Suprapubic skin (tissue), 4 donors: ENCODE measurements at regions not wholly inside any gene's neighbourhood (a gene's known extent, or its start where the extent isn't known, plus 50 kb on each side); places are given as distances from the start of the nearest gene placed in this dataset.

Experiments used
- DNase-seq, 2 donors: peaks; one replicate each; pipeline ENCODE4 v3.0.0-alpha.2; 2019; ENCODE audit warnings: low spot score in 2 of 2
- H3K27ac ChIP-seq: fragments of 200-600 bp; sonication (generic); one replicate; pipeline ENCODE4 v1.5.1; 2019
- H3K27me3 ChIP-seq: fragments of 200-600 bp; sonication (generic); one replicate; pipeline ENCODE4 v1.5.1; 2019
- H3K36me3 ChIP-seq: fragments of 200-600 bp; sonication (generic); one replicate; pipeline ENCODE4 v1.5.1; 2019
- H3K4me1 ChIP-seq: fragments of 200-600 bp; sonication (generic); one replicate; pipeline ENCODE4 v1.5.1; 2019
- H3K4me3 ChIP-seq: fragments of 200-600 bp; sonication (generic); one replicate; pipeline ENCODE4 v1.5.1; 2019; ENCODE audit warnings: mild to moderate bottlenecking
- H3K9me3 ChIP-seq: fragments of 200-600 bp; sonication (generic); one replicate; pipeline ENCODE4 v1.5.1; 2019
- EP300 ChIP-seq: sonication (generic); formaldehyde crosslinking; IDR thresholded peaks from one replicate; pipeline ENCODE4 v1.6.1; 2017; ENCODE audit warnings: antibody characterized with exemption
- POLR2A ChIP-seq, 2 donors: fragments of 450-650 bp; IDR thresholded peaks; one replicate each; pipeline ENCODE4 v1.6.1; 2017; ENCODE audit warnings: antibody characterized with exemption in 2 of 2, mild to moderate bottlenecking in 2 of 2, moderate library complexity in 2 of 2
- POLR2AphosphoS5 ChIP-seq, 3 donors: sonication (generic); formaldehyde crosslinking; IDR thresholded peaks; one replicate each; pipeline ENCODE4 v1.6.1; 2017; ENCODE audit warnings: antibody characterized with exemption in 3 of 3
- WGBS: methylation state at CpG from one replicate; pipeline ENCODE4 v1.1.5; 2018; 5-methylcytosine and 5-hydroxymethylcytosine counted together
- TF ChIP-seq, protein P1 (sequence below), 2 donors: fragments of 200-600 bp in 1 of 2; fragments of 450-650 bp in 1 of 2; sonication (generic) in 1 of 2; IDR thresholded peaks; one replicate each; pipeline ENCODE4 v1.5.1; 2016 to 2019; ENCODE audit warnings: antibody characterized with exemption in 2 of 2, mild to moderate bottlenecking in 1 of 2, moderate library complexity in 1 of 2

- WGBS = 72% methylated on average over 3 of the region's 3 CpGs
- no peaks in the 10 kb centered on the region for H3K36me3 ChIP-seq
- TF ChIP-seq EP300 (no peak), POLR2AphosphoS5 (IDR thresholded peaks at IDR 0.05) (no peak), POLR2A (IDR thresholded peaks at IDR 0.05) (no peak)
- TF ChIP-seq, protein P1, sequence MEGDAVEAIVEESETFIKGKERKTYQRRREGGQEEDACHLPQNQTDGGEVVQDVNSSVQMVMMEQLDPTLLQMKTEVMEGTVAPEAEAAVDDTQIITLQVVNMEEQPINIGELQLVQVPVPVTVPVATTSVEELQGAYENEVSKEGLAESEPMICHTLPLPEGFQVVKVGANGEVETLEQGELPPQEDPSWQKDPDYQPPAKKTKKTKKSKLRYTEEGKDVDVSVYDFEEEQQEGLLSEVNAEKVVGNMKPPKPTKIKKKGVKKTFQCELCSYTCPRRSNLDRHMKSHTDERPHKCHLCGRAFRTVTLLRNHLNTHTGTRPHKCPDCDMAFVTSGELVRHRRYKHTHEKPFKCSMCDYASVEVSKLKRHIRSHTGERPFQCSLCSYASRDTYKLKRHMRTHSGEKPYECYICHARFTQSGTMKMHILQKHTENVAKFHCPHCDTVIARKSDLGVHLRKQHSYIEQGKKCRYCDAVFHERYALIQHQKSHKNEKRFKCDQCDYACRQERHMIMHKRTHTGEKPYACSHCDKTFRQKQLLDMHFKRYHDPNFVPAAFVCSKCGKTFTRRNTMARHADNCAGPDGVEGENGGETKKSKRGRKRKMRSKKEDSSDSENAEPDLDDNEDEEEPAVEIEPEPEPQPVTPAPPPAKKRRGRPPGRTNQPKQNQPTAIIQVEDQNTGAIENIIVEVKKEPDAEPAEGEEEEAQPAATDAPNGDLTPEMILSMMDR (IDR thresholded peaks at IDR 0.05) = no peak
- H3K4me3 ChIP-seq = no peak overlapping the region
- H3K4me1 ChIP-seq = no peaks in the 10 kb centered on the region
- H3K27ac ChIP-seq = no peak overlapping the region
- no peaks in the 10 kb centered on the region for H3K27me3 ChIP-seq
- DNase-seq = no peak
- no peaks in the 10 kb centered on the region for H3K9me3 ChIP-seq
Observed at GRCh38 chr17:11081342-11081741, 159.7 kb upstream of the SHISA6 start.

DNA sequence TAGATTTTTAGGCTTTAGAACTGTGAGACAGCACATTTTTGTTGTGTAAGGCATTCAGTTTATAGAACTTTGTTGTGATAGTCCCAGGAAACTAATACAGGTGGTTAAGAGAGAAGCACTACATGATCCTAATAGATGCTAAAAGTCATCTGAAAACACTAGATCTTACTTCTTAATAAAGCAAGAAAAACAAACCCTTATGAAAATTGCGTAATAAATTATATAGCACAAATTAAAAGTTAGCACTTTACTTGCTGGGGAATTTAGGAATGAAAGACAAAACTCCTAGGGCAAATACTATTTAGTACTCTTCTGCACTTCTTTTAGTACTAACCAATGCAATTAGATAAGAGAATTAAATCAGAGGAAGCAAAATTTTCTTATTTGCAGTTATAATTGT, 163.3 kb upstream of the SHISA6 start:
- Histone ChIP-seq H3K27ac (no peak overlapping the region), H3K9me3 (no peaks in the 10 kb centered on the region), H3K4me3 (no peak overlapping the region), H3K27me3 (no peaks in the 10 kb centered on the region), H3K36me3 (no peaks in the 10 kb centered on the region), H3K4me1 (no peaks in the 10 kb centered on the region)
- TF ChIP-seq, protein P1 (IDR thresholded peaks at IDR 0.05) = no peak
- TF ChIP-seq EP300 (no peak), POLR2AphosphoS5 (IDR thresholded peaks at IDR 0.05) (no peak), POLR2A (IDR thresholded peaks at IDR 0.05) (no peak)
- no peak for DNase-seq
- WGBS = 95% methylated on average over 1 of the region's 1 CpG

- H3K9me3 ChIP-seq = no peaks in the 10 kb centered on the region
- H3K4me1 ChIP-seq = no peaks in the 10 kb centered on the region
- no peak for TF ChIP-seq POLR2A (IDR thresholded peaks at IDR 0.05)
- TF ChIP-seq, protein P1 (IDR thresholded peaks at IDR 0.05) = no peak
- no peak for TF ChIP-seq POLR2AphosphoS5 (IDR thresholded peaks at IDR 0.05)
- H3K36me3 ChIP-seq = no peaks in the 10 kb centered on the region
- no peak overlapping the region for H3K4me3 ChIP-seq
- no peaks in the 10 kb centered on the region for H3K27me3 ChIP-seq
- WGBS = 76% methylated on average over 2 of the region's 2 CpGs
- DNase-seq = no peak
- H3K27ac ChIP-seq = no peak overlapping the region
Observed at GRCh38 chr17:11074451-11074850, 166.6 kb upstream of the SHISA6 start.

- TF ChIP-seq, protein P1 (IDR thresholded peaks at IDR 0.05) = no peak
- no peak for TF ChIP-seq POLR2A (IDR thresholded peaks at IDR 0.05)
- TF ChIP-seq EP300 = no peak
- no peak for TF ChIP-seq POLR2AphosphoS5 (IDR thresholded peaks at IDR 0.05)
- no peak overlapping the region for H3K4me3 ChIP-seq
- H3K27ac ChIP-seq = no peak overlapping the region
- no peaks in the 10 kb centered on the region for H3K36me3 ChIP-seq
- H3K27me3 ChIP-seq = no peaks in the 10 kb centered on the region
- no peaks in the 10 kb centered on the region for H3K4me1 ChIP-seq
- H3K9me3 ChIP-seq = no peaks in the 10 kb centered on the region
- DNase-seq = no peak
Observed at GRCh38 chr17:11056926-11057325, 184.1 kb upstream of the SHISA6 start.

DNA sequence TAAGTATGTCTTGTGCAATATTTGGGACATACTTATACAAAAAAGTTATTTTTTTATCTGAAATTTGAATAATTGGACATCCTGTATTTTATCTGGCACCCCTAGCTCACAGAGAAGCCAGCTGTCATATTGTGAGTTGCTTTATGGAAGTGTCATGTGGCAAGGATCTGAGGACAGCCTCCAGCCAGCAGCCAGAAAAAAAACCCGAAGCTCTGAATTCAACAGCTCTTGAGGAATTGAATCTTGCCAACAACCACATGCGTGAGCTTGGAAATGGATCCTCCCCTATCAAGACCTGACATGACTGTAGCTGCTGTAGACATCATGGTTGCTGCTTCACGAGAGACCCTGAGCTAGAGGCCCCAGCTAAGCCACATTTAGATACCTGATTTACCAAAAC, 187.2 kb upstream of the SHISA6 start:
- H3K4me3 ChIP-seq = no peak overlapping the region
- no peaks in the 10 kb centered on the region for H3K9me3 ChIP-seq
- WGBS = 36% methylated on average over 3 of the region's 3 CpGs
- no peaks in the 10 kb centered on the region for H3K36me3 ChIP-seq
- DNase-seq = no peak
- H3K27ac ChIP-seq = no peak overlapping the region
- no peaks in the 10 kb centered on the region for H3K27me3 ChIP-seq
- TF ChIP-seq, protein P1 (IDR thresholded peaks at IDR 0.05) = no peak
- no peak for TF ChIP-seq POLR2AphosphoS5 (IDR thresholded peaks at IDR 0.05)
- TF ChIP-seq POLR2A (IDR thresholded peaks at IDR 0.05) = no peak
- TF ChIP-seq EP300 = no peak
- no peaks in the 10 kb centered on the region for H3K4me1 ChIP-seq
